Vagina (tissue), 2 donors: ENCODE measurements at regions not wholly inside any gene's neighbourhood (a gene's known extent, or its start where the extent isn't known, plus 50 kb on each side); places are given as distances from the start of the nearest gene placed in this dataset.
A peak's percentile ranks its signal among the peaks of the same experiment; 100 is the strongest.

Source experiments
- DNase-seq, 2 donors: peaks; one replicate each; pipeline ENCODE4 v3.0.0-alpha.2; 2017; ENCODE audit errors: extremely low spot score in 2 of 2
- H3K27ac ChIP-seq: fragments of 200-600 bp; sonication (generic); one replicate; pipeline ENCODE4 v1.5.1; 2019
- H3K27me3 ChIP-seq: fragments of 200-600 bp; sonication (generic); one replicate; pipeline ENCODE4 v1.5.1; 2019
- H3K36me3 ChIP-seq, 2 donors: fragments of 200-600 bp; sonication (generic); one replicate each; pipeline ENCODE4 v1.5.1; 2017 to 2019
- H3K4me1 ChIP-seq: fragments of 200-600 bp; sonication (generic); one replicate; pipeline ENCODE4 v1.5.1; 2019
- H3K4me3 ChIP-seq, 2 donors: fragments of 200-600 bp; sonication (generic); 1 replicate in 1 of 2; 2 replicates in 1 of 2; pipeline ENCODE4 v1.5.1; 2016 to 2019
- H3K9me3 ChIP-seq: fragments of 200-600 bp; sonication (generic); one replicate; pipeline ENCODE4 v1.5.1; 2019
- POLR2A ChIP-seq, 2 donors: fragments of 450-650 bp; IDR thresholded peaks; one replicate each; pipeline ENCODE4 v1.6.1; 2017; ENCODE audit warnings: antibody characterized with exemption in 2 of 2, mild to moderate bottlenecking in 2 of 2, moderate library complexity in 2 of 2
- POLR2AphosphoS5 ChIP-seq, 2 donors: sonication (generic); formaldehyde crosslinking; IDR thresholded peaks; one replicate each; pipeline ENCODE4 v1.9.0; 2017; ENCODE audit warnings: antibody characterized with exemption in 2 of 2, mild to moderate bottlenecking in 2 of 2, low read depth in 1 of 2; ENCODE audit not compliant: insufficient read depth in 1 of 2
- intact Hi-C: fragments of 100-400 bp; cut with DNase I; formaldehyde crosslinking; loops from one replicate; pipeline ENCODE4 v1.15.1; 2023
- TF ChIP-seq, protein P1 (sequence below), 3 experiments: fragments of 450-650 bp in 2 of 3; fragments of 200-600 bp in 1 of 3; sonication (generic) in 1 of 3; IDR thresholded peaks; one replicate each; pipeline ENCODE4 v1.5.1; 2017 to 2019; ENCODE audit warnings: antibody characterized with exemption in 3 of 3, mild to moderate bottlenecking in 2 of 3, moderate library complexity in 2 of 3

DNA sequence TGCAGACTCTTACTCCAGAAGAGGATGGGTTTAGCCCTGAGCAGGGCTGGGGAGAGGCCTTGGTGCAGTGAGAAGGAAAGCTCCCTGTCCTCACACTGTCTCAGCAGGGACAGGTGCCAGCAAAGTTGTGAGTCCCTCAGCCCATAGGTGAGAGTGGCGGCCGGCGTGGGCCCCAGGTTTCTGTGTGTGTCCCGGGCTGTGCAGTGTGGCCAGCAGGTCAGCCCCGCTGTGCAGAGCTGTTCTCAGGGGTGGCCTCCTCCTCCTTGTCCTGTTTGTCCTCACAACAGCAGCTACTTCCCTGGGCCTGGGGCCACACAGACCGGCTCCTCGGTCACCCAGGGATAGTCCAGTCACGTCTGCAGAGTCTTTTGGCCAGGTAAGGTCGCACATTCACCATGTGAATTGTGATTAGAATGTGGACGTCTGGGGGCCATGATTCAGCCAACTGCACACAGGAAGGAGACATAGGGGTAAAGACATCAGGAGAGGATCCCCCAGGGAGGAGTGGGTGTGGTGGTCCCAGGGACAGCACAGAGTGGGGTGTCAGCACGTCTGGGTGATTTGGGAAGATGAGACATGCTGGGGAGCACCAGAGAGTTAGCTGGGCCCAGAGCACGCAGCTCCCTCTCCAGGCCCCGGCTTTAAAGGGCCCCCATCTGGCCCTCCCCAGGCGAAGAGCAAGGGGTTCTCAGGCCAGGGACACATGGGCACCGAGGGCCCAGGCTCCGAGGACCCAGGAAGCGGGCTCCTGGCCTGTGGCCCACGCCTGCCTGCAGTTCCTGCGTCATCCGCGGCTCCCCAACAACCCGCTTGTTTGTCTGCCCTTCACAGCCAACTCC, 81.6 kb downstream of the MYEOV start:
- intact Hi-C loops, result no loop called here
- no peaks in the 10 kb centered on the region for H3K9me3 ChIP-seq
- H3K4me3 ChIP-seq, result no peak overlapping the region
- H3K36me3 ChIP-seq, result no peaks in the 10 kb centered on the region
- H3K27ac ChIP-seq, result no peak overlapping the region
- peaks cover 30% of the 10 kb centered on the region for H3K4me1 ChIP-seq
- H3K27me3 ChIP-seq, result no peaks in the 10 kb centered on the region
- no peak for DNase-seq
- TF ChIP-seq POLR2A (IDR thresholded peaks at IDR 0.05) (no peak), POLR2AphosphoS5 (IDR thresholded peaks at IDR 0.05; ENCODE audit: insufficient read depth in 1 of 2, low read depth in 1 of 2) (no peak)
- TF ChIP-seq, protein P1, sequence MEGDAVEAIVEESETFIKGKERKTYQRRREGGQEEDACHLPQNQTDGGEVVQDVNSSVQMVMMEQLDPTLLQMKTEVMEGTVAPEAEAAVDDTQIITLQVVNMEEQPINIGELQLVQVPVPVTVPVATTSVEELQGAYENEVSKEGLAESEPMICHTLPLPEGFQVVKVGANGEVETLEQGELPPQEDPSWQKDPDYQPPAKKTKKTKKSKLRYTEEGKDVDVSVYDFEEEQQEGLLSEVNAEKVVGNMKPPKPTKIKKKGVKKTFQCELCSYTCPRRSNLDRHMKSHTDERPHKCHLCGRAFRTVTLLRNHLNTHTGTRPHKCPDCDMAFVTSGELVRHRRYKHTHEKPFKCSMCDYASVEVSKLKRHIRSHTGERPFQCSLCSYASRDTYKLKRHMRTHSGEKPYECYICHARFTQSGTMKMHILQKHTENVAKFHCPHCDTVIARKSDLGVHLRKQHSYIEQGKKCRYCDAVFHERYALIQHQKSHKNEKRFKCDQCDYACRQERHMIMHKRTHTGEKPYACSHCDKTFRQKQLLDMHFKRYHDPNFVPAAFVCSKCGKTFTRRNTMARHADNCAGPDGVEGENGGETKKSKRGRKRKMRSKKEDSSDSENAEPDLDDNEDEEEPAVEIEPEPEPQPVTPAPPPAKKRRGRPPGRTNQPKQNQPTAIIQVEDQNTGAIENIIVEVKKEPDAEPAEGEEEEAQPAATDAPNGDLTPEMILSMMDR (IDR thresholded peaks at IDR 0.05), result no peak

DNA sequence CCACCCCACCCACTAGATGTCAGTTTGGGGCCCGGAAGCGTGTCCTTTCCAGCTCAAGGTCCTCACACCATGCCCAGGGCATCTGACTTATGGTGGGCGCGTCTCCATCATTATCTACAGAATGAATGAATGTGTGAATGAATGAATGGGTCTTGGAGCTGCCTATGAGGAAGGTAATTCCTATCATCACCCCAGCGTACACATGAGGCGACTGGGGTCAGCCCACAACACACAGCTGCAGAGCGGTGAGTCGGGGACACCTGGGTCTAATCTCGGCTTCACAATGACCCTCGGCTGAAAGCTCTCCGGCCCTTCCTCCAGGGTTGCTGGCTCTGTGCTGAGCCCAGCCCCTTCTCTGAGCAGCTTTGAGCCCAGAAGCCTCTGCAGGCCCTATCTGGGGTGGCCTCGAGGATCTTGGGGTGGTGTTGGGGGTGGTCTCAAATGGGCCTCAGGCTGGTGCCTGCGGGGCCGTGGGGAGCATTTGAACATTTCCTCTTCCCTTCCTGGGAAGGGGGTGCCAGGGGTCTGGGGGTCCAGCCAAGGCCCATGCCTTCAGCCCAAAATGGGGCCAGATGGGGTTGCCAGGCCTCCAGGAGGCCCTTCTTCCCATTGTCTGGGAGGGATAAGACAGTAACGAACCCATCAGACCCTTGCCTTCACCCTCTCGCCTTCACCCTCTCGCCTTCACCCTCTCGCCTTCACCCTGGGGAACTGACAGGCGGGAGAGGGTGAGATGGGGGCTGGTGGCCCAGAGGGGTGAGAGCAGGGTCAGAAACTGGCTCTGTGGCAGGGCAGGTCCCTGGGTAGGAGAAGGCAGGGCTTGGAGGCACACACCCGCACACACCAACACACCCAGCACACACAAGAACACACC, 82.4 kb downstream of the MYEOV start:
- Histone ChIP-seq H3K36me3 (no peaks in the 10 kb centered on the region), H3K9me3 (no peaks in the 10 kb centered on the region), H3K4me1 (peaks cover 30% of the 10 kb centered on the region), H3K4me3 (no peak overlapping the region), H3K27me3 (no peaks in the 10 kb centered on the region), H3K27ac (no peak overlapping the region)
- no peak for TF ChIP-seq POLR2AphosphoS5 (IDR thresholded peaks at IDR 0.05; ENCODE audit: insufficient read depth in 1 of 2, low read depth in 1 of 2)
- no peak for TF ChIP-seq POLR2A (IDR thresholded peaks at IDR 0.05)
- TF ChIP-seq, protein P1 (IDR thresholded peaks at IDR 0.05), result no peak
- DNase-seq, result no peak
- intact Hi-C loops, result no loop called here

DNA sequence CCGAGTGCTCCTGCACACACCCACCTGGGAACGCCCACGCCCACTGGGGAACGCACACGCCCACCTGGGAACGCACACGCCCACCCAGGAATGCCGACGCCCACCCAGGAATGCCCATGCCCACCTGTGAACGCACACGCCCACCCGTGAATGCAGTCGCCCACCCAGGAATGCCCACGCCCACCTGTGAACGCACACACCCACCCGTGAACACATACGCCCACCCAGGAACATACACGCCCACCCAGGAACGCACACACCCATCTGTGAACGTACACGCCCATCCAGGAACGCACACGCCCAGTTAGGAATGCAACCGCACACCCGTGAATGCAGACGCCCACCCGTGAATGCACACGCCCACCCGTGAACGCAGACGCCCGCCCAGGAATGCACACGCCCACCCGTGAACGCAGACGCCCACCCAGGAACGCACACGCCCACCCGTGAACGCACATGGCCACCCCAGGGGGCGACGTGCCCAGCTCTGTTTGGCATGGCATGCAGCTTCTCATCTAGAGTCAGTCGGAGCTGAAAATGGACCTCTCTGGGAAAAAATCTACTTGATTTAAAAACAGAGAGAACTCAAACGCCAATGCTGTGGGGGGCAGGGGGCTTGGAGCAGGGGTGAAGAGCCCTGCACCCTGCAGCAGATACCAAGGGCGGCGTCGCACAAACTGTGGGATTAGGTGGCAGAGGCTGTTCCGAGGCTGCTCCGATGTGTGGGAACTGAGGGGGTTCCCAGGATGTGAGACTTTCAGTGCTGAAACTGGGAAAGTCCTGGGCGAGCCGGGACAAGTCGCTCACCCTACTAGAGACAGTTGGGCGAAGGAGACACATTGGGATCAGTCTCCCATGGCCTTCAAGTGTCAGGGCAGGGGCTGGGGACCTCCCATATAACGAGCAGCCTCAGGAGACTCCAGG, 83.3 kb downstream of the MYEOV start:
- no peak for DNase-seq
- Histone ChIP-seq H3K4me3 (no peak overlapping the region), H3K9me3 (no peaks in the 10 kb centered on the region), H3K36me3 (no peaks in the 10 kb centered on the region), H3K27me3 (no peaks in the 10 kb centered on the region), H3K4me1 (peaks cover 30% of the 10 kb centered on the region), H3K27ac (no peak overlapping the region)
- intact Hi-C loops, result no loop called here
- no peak for TF ChIP-seq POLR2A (IDR thresholded peaks at IDR 0.05)
- TF ChIP-seq POLR2AphosphoS5 (IDR thresholded peaks at IDR 0.05; ENCODE audit: insufficient read depth in 1 of 2, low read depth in 1 of 2), result peak in 1 of 2 donors; percentile 14
- TF ChIP-seq, protein P1 (IDR thresholded peaks at IDR 0.05), result no peak

GRCh38 chr11:69377953-69378302, 84.0 kb downstream of the MYEOV start:
- no peaks in the 10 kb centered on the region for H3K27me3 ChIP-seq
- H3K4me1 ChIP-seq, result peaks cover 30% of the 10 kb centered on the region
- no peak overlapping the region for H3K27ac ChIP-seq

More at GRCh38 chr11:69377953-69378302, 84.0 kb downstream of the MYEOV start:
- no peak for TF ChIP-seq POLR2A (IDR thresholded peaks at IDR 0.05)
- TF ChIP-seq, protein P1 (IDR thresholded peaks at IDR 0.05), result no peak
- TF ChIP-seq POLR2AphosphoS5 (IDR thresholded peaks at IDR 0.05; ENCODE audit: insufficient read depth in 1 of 2, low read depth in 1 of 2), result no peak
- no peaks in the 10 kb centered on the region for H3K9me3 ChIP-seq
- intact Hi-C loops, result no loop called here
- H3K4me3 ChIP-seq, result no peak overlapping the region
- DNase-seq, result no peak
- no peaks in the 10 kb centered on the region for H3K36me3 ChIP-seq
